A673 (cell line): ENCODE measurements at regions not wholly inside any gene's neighbourhood (a gene's known extent, or its start where the extent isn't known, plus 50 kb on each side); places are given as distances from the start of the nearest gene placed in this dataset.

Source experiments
- BruUV-seq: library from RNA; stranded (reverse); fragments of 400-500 nt; replicated peaks from 2 replicates; lab custom pipeline; 2021; lab: Mats Ljungman, UMichigan
- CTCF ChIA-PET: fragments of 300-600 bp; sonication (Branson Sonifier 250); formaldehyde crosslinking; loops from one replicate; lab custom pipeline; 2022; ENCODE audit warnings: antibody characterized with exemption; lab: Charles Lee
- POLR2A ChIA-PET: fragments of 300-600 bp; sonication (Branson Sonifier 250); formaldehyde crosslinking; loops from one replicate; lab custom pipeline; 2022; ENCODE audit warnings: antibody characterized with exemption; ENCODE audit not compliant: low non-redundant PET; lab: Charles Lee
- DNase-seq: peaks from one replicate; pipeline ENCODE4 v3.0.0-alpha.2; 2015; ENCODE audit warnings: low spot score
- H3K27ac ChIP-seq: fragments of 200-600 bp; sonication (generic); 2 replicates; pipeline ENCODE4 v1.5.1; 2016; ENCODE audit warnings: mixed run types, low read depth, mild to moderate bottlenecking, mixed read lengths, antibody characterized with exemption, low read length; ENCODE audit not compliant: poor library complexity, severe bottlenecking
- H3K27me3 ChIP-seq: fragments of 200-600 bp; sonication (generic); replicated peaks from 2 replicates; pipeline ENCODE4 v1.6.1; 2017; ENCODE audit warnings: mixed run types, low read depth, mild to moderate bottlenecking, mixed read lengths, antibody characterized with exemption, low read length; ENCODE audit not compliant: insufficient read depth, poor library complexity
- H3K36me3 ChIP-seq: fragments of 200-600 bp; sonication (generic); 2 replicates; pipeline ENCODE4 v1.6.1; 2016; ENCODE audit warnings: mixed run types, mild to moderate bottlenecking, mixed read lengths, antibody characterized with exemption, low read length; ENCODE audit not compliant: insufficient read depth, poor library complexity, severe bottlenecking
- H3K4me1 ChIP-seq: fragments of 200-600 bp; sonication (generic); 2 replicates; pipeline ENCODE4 v1.6.1; 2017; ENCODE audit warnings: mixed run types, mild to moderate bottlenecking, mixed read lengths, antibody characterized with exemption, low read length; ENCODE audit not compliant: insufficient read depth, poor library complexity, severe bottlenecking
- H3K4me3 ChIP-seq: fragments of 200-600 bp; sonication (generic); 2 replicates; pipeline ENCODE4 v1.5.1; 2016; ENCODE audit warnings: low read depth, mixed run types, mild to moderate bottlenecking, mixed read lengths, low read length; ENCODE audit not compliant: poor library complexity, severe bottlenecking
- H3K9me3 ChIP-seq: fragments of 200-600 bp; sonication (generic); 2 replicates; pipeline ENCODE4 v1.6.1; 2016; ENCODE audit warnings: mixed run types, low read depth, mild to moderate bottlenecking, mixed read lengths, antibody characterized with exemption, low read length; ENCODE audit not compliant: poor library complexity, severe bottlenecking
- CTCF ChIP-seq: fragments of 300-800, 200-600 bp; sonication (generic); conservative IDR thresholded peaks from 2 replicates; pipeline ENCODE4 v1.5.1; 2017; ENCODE audit warnings: low read depth, mild to moderate bottlenecking, antibody characterized with exemption, low read length, moderate library complexity, mixed read lengths
- EZH2 ChIP-seq: fragments of 200-600 bp; sonication (generic); IDR thresholded peaks from 2 replicates; pipeline ENCODE4 v1.6.1; 2017; ENCODE audit warnings: borderline replicate concordance, low read depth, mild to moderate bottlenecking, mixed read lengths, antibody characterized with exemption, low read length; ENCODE audit not compliant: poor library complexity, severe bottlenecking
- intact Hi-C: fragments of 100-400 bp; cut with micrococcal nuclease; formaldehyde crosslinking; loops from one replicate; pipeline ENCODE4 v1.10.0; 2022; ENCODE audit not compliant: unreplicated experiment

GRCh38 chr2:228841475-228841874 is 429.6 kb downstream of the PID1 start:
- Histone ChIP-seq H3K9me3 (no peaks in the 10 kb centered on the region), H3K27ac (no peak overlapping the region), H3K4me1 (no peaks in the 10 kb centered on the region), H3K36me3 (no peaks in the 10 kb centered on the region), H3K27me3 (no peaks in the 10 kb centered on the region), H3K4me3 (no peak overlapping the region)
- TF ChIP-seq EZH2 (no peak), CTCF (no peak)
- intact Hi-C loops, result no loop called here
- no peak for DNase-seq
- CTCF ChIA-PET, result no interaction called here
- no TSS peak for BruUV-seq
- POLR2A ChIA-PET, result no interaction called here

- POLR2A ChIA-PET, result no interaction called here
- H3K36me3 ChIP-seq, result no peaks in the 10 kb centered on the region
- DNase-seq, result no peak
- H3K27me3 ChIP-seq, result no peaks in the 10 kb centered on the region
- H3K9me3 ChIP-seq, result no peaks in the 10 kb centered on the region
- H3K4me1 ChIP-seq, result no peaks in the 10 kb centered on the region
- CTCF ChIA-PET, result no interaction called here
- TF ChIP-seq EZH2 (no peak), CTCF (no peak)
- BruUV-seq, result no TSS peak
- H3K4me3 ChIP-seq, result no peak overlapping the region
- intact Hi-C loops, result no loop called here
- H3K27ac ChIP-seq, result no peak overlapping the region
Measured at GRCh38 chr2:228840743-228841114, 430.4 kb downstream of the PID1 start.

- Histone ChIP-seq H3K27me3 (no peaks in the 10 kb centered on the region), H3K4me1 (no peaks in the 10 kb centered on the region), H3K9me3 (no peaks in the 10 kb centered on the region), H3K4me3 (no peak overlapping the region), H3K27ac (no peak overlapping the region), H3K36me3 (no peaks in the 10 kb centered on the region)
- intact Hi-C loops, result no loop called here
- ChIA-PET POLR2A (no interaction called here), CTCF (no interaction called here)
- no TSS peak for BruUV-seq
- no peak for DNase-seq
- no peak for TF ChIP-seq CTCF
- no peak for TF ChIP-seq EZH2
Measured at GRCh38 chr2:228840113-228840742, 430.9 kb downstream of the PID1 start.
